Liver (tissue), 8 donors: ENCODE measurements at regions not wholly inside any gene's neighbourhood (a gene's known extent, or its start where the extent isn't known, plus 50 kb on each side); places are given as distances from the start of the nearest gene placed in this dataset.

Experiments used
- DNase-seq: peaks from one replicate; pipeline ENCODE4 v3.0.0-alpha.2; 2017; ENCODE audit warnings: low spot score
- H3K27ac ChIP-seq, 2 donors: one replicate each; pipeline ENCODE4 v1.7.0; 2013; ENCODE audit warnings: inconsistent platforms in 2 of 2, low read length in 2 of 2, control low read depth in 1 of 2, low read depth in 1 of 2, mild to moderate bottlenecking in 1 of 2
- H3K27me3 ChIP-seq, 4 donors: one replicate each; pipeline versions ENCODE4 v1.6.1 to v1.7.0; 2013; ENCODE audit warnings: low read length in 3 of 4, inconsistent platforms in 1 of 4, mild to moderate bottlenecking in 1 of 4, moderate library complexity in 1 of 4; ENCODE audit not compliant: control insufficient read depth in 4 of 4, insufficient read depth in 4 of 4
- H3K36me3 ChIP-seq, 4 donors: one replicate each; pipeline versions ENCODE4 v1.6.1 to v1.7.0; 2013; ENCODE audit warnings: low read length in 3 of 4, mild to moderate bottlenecking in 3 of 4, low read depth in 1 of 4, moderate library complexity in 1 of 4; ENCODE audit not compliant: control insufficient read depth in 4 of 4, insufficient read depth in 3 of 4
- H3K4me1 ChIP-seq, 4 donors: one replicate each; pipeline versions ENCODE4 v1.6.1 to v1.7.0; 2013; ENCODE audit warnings: low read length in 3 of 4, mild to moderate bottlenecking in 3 of 4, moderate library complexity in 1 of 4; ENCODE audit not compliant: control insufficient read depth in 4 of 4, insufficient read depth in 4 of 4
- H3K4me3 ChIP-seq, 3 donors: one replicate each; pipeline versions ENCODE4 v1.6.1 to v1.7.0; 2013; ENCODE audit warnings: low read length in 3 of 3, control low read depth in 1 of 3, low read depth in 1 of 3, mild to moderate bottlenecking in 1 of 3
- H3K9ac ChIP-seq, 2 donors: one replicate each; pipeline ENCODE4 v1.7.0; 2013; ENCODE audit warnings: low read length in 2 of 2, mild to moderate bottlenecking in 2 of 2, moderate library complexity in 2 of 2, control low read depth in 1 of 2, low read depth in 1 of 2
- H3K9me3 ChIP-seq, 4 donors: one replicate each; pipeline versions ENCODE4 v1.6.1 to v1.7.0; 2013; ENCODE audit warnings: low read length in 3 of 4; ENCODE audit not compliant: control insufficient read depth in 4 of 4
- EGR1 ChIP-seq, 2 donors: IDR thresholded peaks; 2 replicates each; pipeline ENCODE4 v1.6.1; 2016 to 2018; ENCODE audit warnings: antibody characterized with exemption in 2 of 2, low read depth in 2 of 2
- FOXA1 ChIP-seq: IDR thresholded peaks from 2 replicates; pipeline ENCODE4 v1.6.1; 2016; ENCODE audit warnings: antibody characterized with exemption
- GABPA ChIP-seq, 2 donors: IDR thresholded peaks in 1 of 2; conservative IDR thresholded peaks in 1 of 2; 2 replicates each; pipeline ENCODE4 v1.6.1; 2016; ENCODE audit warnings: antibody characterized with exemption in 2 of 2, mild to moderate bottlenecking in 1 of 2, moderate library complexity in 1 of 2
- HNF4A ChIP-seq, 2 donors: conservative IDR thresholded peaks; 2 replicates each; pipeline ENCODE4 v1.6.1; 2016; ENCODE audit warnings: antibody characterized with exemption in 2 of 2, mild to moderate bottlenecking in 2 of 2
- JUND ChIP-seq, 2 donors: IDR thresholded peaks; 2 replicates each; pipeline ENCODE4 v1.6.1; 2016; ENCODE audit warnings: antibody characterized with exemption in 2 of 2
- NR2F2 ChIP-seq: IDR thresholded peaks from 2 replicates; pipeline ENCODE4 v1.6.1; 2016; ENCODE audit warnings: antibody characterized with exemption
- RAD21 ChIP-seq, 2 donors: IDR thresholded peaks; 2 replicates each; pipeline ENCODE4 v1.6.1; 2016; ENCODE audit warnings: antibody characterized with exemption in 2 of 2, mild to moderate bottlenecking in 2 of 2
- RXRA ChIP-seq, 2 donors: IDR thresholded peaks; 2 replicates each; pipeline ENCODE4 v1.6.1; 2017 to 2018; ENCODE audit warnings: antibody characterized with exemption in 2 of 2, mild to moderate bottlenecking in 1 of 2
- SP1 ChIP-seq: IDR thresholded peaks from 2 replicates; pipeline ENCODE4 v1.6.1; 2018; ENCODE audit warnings: antibody characterized with exemption, mild to moderate bottlenecking
- YY1 ChIP-seq: IDR thresholded peaks from 2 replicates; pipeline ENCODE4 v1.6.1; 2016; ENCODE audit warnings: antibody characterized with exemption, mild to moderate bottlenecking
- WGBS: extraction: QIAGEN DNeasy Blood & Tissue Kit; methylation state at CpG from one replicate; pipeline ENCODE4 v1.1.7; 2013; 5-methylcytosine and 5-hydroxymethylcytosine counted together
- TF ChIP-seq, protein P1 (sequence below): IDR thresholded peaks from 2 replicates; pipeline ENCODE4 v1.6.1; 2016; ENCODE audit warnings: antibody characterized with exemption, mild to moderate bottlenecking
- TF ChIP-seq, protein P2 (sequence below): IDR thresholded peaks from 2 replicates; pipeline ENCODE4 v1.6.1; 2016; ENCODE audit warnings: antibody characterized with exemption
- TF ChIP-seq, protein P3 (sequence below): fragments of 150-350 bp; IDR thresholded peaks from 2 replicates; pipeline ENCODE4 v1.5.1; 2017; ENCODE audit warnings: improper control_type of control experiment, low read depth, low read length; ENCODE audit not compliant: missing input control
- TF ChIP-seq, protein P4 (sequence below): IDR thresholded peaks from 2 replicates; pipeline ENCODE4 v1.6.1; 2016; ENCODE audit warnings: antibody characterized with exemption
- donor health status: healthy.
- donor health status: healthy.
- donor health status: healthy.
- donor health status: healthy.
- donor health status: healthy.

DNA sequence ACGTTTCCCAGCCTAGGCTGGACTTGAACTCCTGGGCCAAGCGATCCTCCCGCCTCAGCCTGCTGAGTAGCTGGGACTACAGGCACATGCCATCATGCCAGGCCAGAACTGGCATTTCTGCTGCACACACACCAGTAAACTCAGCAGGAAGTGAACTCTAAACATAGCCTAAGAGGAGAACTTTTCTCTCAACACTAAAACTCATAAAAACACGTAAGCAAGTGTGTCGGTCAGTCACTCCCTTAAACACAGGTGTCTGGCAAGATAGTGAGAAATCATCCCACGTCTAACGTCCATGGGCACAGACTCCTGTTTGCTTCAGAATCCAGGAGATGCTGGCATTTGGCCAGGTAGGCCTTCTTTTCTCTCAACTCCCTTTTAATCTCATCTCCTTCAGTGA is 104.8 kb downstream of the RPL27A start:
- H3K9ac ChIP-seq, result no peak overlapping the region
- H3K36me3 ChIP-seq, result no peaks in the 10 kb centered on the region
- no peak overlapping the region for H3K27ac ChIP-seq
- TF ChIP-seq EGR1 (IDR thresholded peaks at IDR 0.05; ENCODE audit: low read depth in 2 of 2) (no peak), HNF4A (conservative IDR thresholded peaks at IDR 0.05) (no peak), GABPA (IDR thresholded peaks at IDR 0.05 in 1 of 2, conservative IDR thresholded peaks at IDR 0.05 in 1 of 2) (no peak), SP1 (no peak), RAD21 (IDR thresholded peaks at IDR 0.05) (no peak), RXRA (IDR thresholded peaks at IDR 0.05) (no peak)
- TF ChIP-seq, protein P1, sequence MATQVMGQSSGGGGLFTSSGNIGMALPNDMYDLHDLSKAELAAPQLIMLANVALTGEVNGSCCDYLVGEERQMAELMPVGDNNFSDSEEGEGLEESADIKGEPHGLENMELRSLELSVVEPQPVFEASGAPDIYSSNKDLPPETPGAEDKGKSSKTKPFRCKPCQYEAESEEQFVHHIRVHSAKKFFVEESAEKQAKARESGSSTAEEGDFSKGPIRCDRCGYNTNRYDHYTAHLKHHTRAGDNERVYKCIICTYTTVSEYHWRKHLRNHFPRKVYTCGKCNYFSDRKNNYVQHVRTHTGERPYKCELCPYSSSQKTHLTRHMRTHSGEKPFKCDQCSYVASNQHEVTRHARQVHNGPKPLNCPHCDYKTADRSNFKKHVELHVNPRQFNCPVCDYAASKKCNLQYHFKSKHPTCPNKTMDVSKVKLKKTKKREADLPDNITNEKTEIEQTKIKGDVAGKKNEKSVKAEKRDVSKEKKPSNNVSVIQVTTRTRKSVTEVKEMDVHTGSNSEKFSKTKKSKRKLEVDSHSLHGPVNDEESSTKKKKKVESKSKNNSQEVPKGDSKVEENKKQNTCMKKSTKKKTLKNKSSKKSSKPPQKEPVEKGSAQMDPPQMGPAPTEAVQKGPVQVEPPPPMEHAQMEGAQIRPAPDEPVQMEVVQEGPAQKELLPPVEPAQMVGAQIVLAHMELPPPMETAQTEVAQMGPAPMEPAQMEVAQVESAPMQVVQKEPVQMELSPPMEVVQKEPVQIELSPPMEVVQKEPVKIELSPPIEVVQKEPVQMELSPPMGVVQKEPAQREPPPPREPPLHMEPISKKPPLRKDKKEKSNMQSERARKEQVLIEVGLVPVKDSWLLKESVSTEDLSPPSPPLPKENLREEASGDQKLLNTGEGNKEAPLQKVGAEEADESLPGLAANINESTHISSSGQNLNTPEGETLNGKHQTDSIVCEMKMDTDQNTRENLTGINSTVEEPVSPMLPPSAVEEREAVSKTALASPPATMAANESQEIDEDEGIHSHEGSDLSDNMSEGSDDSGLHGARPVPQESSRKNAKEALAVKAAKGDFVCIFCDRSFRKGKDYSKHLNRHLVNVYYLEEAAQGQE, result no peak
- TF ChIP-seq, protein P2, sequence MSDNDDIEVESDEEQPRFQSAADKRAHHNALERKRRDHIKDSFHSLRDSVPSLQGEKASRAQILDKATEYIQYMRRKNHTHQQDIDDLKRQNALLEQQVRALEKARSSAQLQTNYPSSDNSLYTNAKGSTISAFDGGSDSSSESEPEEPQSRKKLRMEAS, result no peak
- TF ChIP-seq, protein P3, sequence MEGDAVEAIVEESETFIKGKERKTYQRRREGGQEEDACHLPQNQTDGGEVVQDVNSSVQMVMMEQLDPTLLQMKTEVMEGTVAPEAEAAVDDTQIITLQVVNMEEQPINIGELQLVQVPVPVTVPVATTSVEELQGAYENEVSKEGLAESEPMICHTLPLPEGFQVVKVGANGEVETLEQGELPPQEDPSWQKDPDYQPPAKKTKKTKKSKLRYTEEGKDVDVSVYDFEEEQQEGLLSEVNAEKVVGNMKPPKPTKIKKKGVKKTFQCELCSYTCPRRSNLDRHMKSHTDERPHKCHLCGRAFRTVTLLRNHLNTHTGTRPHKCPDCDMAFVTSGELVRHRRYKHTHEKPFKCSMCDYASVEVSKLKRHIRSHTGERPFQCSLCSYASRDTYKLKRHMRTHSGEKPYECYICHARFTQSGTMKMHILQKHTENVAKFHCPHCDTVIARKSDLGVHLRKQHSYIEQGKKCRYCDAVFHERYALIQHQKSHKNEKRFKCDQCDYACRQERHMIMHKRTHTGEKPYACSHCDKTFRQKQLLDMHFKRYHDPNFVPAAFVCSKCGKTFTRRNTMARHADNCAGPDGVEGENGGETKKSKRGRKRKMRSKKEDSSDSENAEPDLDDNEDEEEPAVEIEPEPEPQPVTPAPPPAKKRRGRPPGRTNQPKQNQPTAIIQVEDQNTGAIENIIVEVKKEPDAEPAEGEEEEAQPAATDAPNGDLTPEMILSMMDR, result no peak
- TF ChIP-seq, protein P4, sequence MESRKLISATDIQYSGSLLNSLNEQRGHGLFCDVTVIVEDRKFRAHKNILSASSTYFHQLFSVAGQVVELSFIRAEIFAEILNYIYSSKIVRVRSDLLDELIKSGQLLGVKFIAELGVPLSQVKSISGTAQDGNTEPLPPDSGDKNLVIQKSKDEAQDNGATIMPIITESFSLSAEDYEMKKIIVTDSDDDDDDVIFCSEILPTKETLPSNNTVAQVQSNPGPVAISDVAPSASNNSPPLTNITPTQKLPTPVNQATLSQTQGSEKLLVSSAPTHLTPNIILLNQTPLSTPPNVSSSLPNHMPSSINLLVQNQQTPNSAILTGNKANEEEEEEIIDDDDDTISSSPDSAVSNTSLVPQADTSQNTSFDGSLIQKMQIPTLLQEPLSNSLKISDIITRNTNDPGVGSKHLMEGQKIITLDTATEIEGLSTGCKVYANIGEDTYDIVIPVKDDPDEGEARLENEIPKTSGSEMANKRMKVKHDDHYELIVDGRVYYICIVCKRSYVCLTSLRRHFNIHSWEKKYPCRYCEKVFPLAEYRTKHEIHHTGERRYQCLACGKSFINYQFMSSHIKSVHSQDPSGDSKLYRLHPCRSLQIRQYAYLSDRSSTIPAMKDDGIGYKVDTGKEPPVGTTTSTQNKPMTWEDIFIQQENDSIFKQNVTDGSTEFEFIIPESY, result no peak
- H3K4me3 ChIP-seq, result no peak overlapping the region
- H3K9me3 ChIP-seq, result no peaks in the 10 kb centered on the region
- peaks cover 0 to 19% (median 8%) of the 10 kb centered on the region in 4 donors for H3K4me1 ChIP-seq
- no peaks in the 10 kb centered on the region for H3K27me3 ChIP-seq
- no peak for DNase-seq
- 61% methylated on average over 7 of the region's 7 CpGs for WGBS

DNA sequence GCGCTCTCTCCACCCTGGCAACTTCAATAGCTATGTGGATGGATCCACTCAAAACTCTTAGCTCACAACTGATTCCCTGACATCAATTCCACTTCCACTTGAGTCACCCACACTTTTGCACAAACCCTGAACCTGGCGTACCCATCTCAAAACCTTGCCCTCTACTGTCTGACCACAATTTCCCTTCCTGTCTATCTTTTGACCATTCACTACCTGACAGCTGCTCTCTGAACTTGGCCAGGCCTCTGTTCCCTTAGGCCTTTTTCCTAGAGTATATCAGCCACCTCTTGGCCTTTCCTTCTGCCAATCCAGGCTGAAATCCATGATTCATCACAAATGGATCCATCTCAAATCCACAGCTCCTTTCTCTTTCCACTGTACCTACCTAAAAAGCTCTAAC is 106.0 kb downstream of the RPL27A start:
- WGBS, result 86% methylated on average over 2 of the region's 2 CpGs
- no peak overlapping the region for H3K4me3 ChIP-seq
- H3K27ac ChIP-seq, result no peak overlapping the region
- no peaks in the 10 kb centered on the region for H3K9me3 ChIP-seq
- no peak overlapping the region for H3K9ac ChIP-seq
- H3K27me3 ChIP-seq, result no peaks in the 10 kb centered on the region
- peaks cover 0 to 30% (median 18%) of the 10 kb centered on the region in 4 donors for H3K4me1 ChIP-seq
- no peak for DNase-seq
- no peaks in the 10 kb centered on the region for H3K36me3 ChIP-seq
- TF ChIP-seq SP1 (no peak), YY1 (no peak), RAD21 (IDR thresholded peaks at IDR 0.05) (no peak), JUND (IDR thresholded peaks at IDR 0.05) (no peak), HNF4A (conservative IDR thresholded peaks at IDR 0.05) (no peak), EGR1 (IDR thresholded peaks at IDR 0.05; ENCODE audit: low read depth in 2 of 2) (no peak), FOXA1 (no peak), NR2F2 (no peak)
- TF ChIP-seq, protein P4, result no peak
- TF ChIP-seq, protein P3, result no peak
- TF ChIP-seq, protein P1, result no peak
- TF ChIP-seq, protein P2, result no peak
